ENCODE measurements at regions not wholly inside any gene's neighbourhood (a gene's known extent, or its start where the extent isn't known, plus 50 kb on each side); places are given as distances from the start of the nearest gene placed in this dataset.

GRCh38 chr1:230591678-230592077 is 50.6 kb upstream of the COG2 start:
- Histone ChIP-seq H3K4me1 (ENCODE audit: insufficient read depth, low read length) (no peaks in the 10 kb centered on the region), H3K4me3 (ENCODE audit: low read length in 2 of 2) (no peak overlapping the region), H3K9me3 (ENCODE audit: control insufficient read depth in 1 of 2, low read length in 2 of 2) (no peaks in the 10 kb centered on the region), H3K27ac (ENCODE audit: low read depth, low read length) (no peak overlapping the region), H3K36me3 (ENCODE audit: insufficient read depth, low read length) (no peaks in the 10 kb centered on the region), H3K27me3 (ENCODE audit: insufficient read depth, low read length) (peaks cover 8% of the 10 kb centered on the region)
- intact Hi-C loops (cut with micrococcal nuclease): no loop called here
- peaks cover 22 to 31% of the 10 kb centered on the region in 2 donors for H3K27me3 Mint-ChIP-seq
- ChIA-PET POLR2A (ENCODE audit: partially characterized antibody) (no interaction called here), CTCF (ENCODE audit: partially characterized antibody) (no interaction called here)
- H3K36me3 Mint-ChIP-seq: no peaks in the 10 kb centered on the region
- no peak overlapping the region for H3K27ac Mint-ChIP-seq
- no peak overlapping the region for H3K4me3 Mint-ChIP-seq
- peaks cover 0 to 2% (median 0%) of the 10 kb centered on the region in 8 donors for H3K9me3 Mint-ChIP-seq
- no peaks in the 10 kb centered on the region for H3K4me1 Mint-ChIP-seq
- no peak for DNase-seq

GRCh38 chr1:230589951-230590350 is 52.3 kb upstream of the COG2 start:
- intact Hi-C loops (cut with micrococcal nuclease): no loop called here
- Mint-ChIP-seq H3K4me1 (no peaks in the 10 kb centered on the region), H3K4me3 (no peak overlapping the region), H3K9me3 (peaks cover 0 to 4% (median 0%) of the 10 kb centered on the region in 8 donors), H3K36me3 (no peaks in the 10 kb centered on the region), H3K27me3 (peaks cover 24 to 29% of the 10 kb centered on the region in 2 donors), H3K27ac (no peak overlapping the region)
- no peak for DNase-seq
- Histone ChIP-seq H3K36me3 (ENCODE audit: insufficient read depth, low read length) (no peaks in the 10 kb centered on the region), H3K4me1 (ENCODE audit: insufficient read depth, low read length) (no peaks in the 10 kb centered on the region), H3K9me3 (ENCODE audit: control insufficient read depth in 1 of 2, low read length in 2 of 2) (no peaks in the 10 kb centered on the region), H3K27ac (ENCODE audit: low read depth, low read length) (no peak overlapping the region), H3K27me3 (ENCODE audit: insufficient read depth, low read length) (peaks cover 8% of the 10 kb centered on the region), H3K4me3 (ENCODE audit: low read length in 2 of 2) (no peak overlapping the region)
- ChIA-PET CTCF (ENCODE audit: partially characterized antibody) (no interaction called here), POLR2A (ENCODE audit: partially characterized antibody) (no interaction called here)

GRCh38 chr1:230588323-230588746 is 53.9 kb upstream of the COG2 start:
- H3K27me3 ChIP-seq (ENCODE audit: insufficient read depth, low read length): peaks cover 8% of the 10 kb centered on the region
- H3K4me3 ChIP-seq (ENCODE audit: low read length in 2 of 2): no peak overlapping the region
- Mint-ChIP-seq H3K27me3 (peaks cover 23 to 25% of the 10 kb centered on the region in 2 donors), H3K27ac (no peak overlapping the region), H3K36me3 (no peaks in the 10 kb centered on the region), H3K4me1 (no peaks in the 10 kb centered on the region), H3K9me3 (peaks cover 0 to 4% (median 0%) of the 10 kb centered on the region in 8 donors), H3K4me3 (no peak overlapping the region)
- ChIA-PET CTCF (ENCODE audit: partially characterized antibody) (no interaction called here), POLR2A (ENCODE audit: partially characterized antibody) (no interaction called here)
- no peaks in the 10 kb centered on the region for H3K4me1 ChIP-seq (ENCODE audit: insufficient read depth, low read length)
- H3K36me3 ChIP-seq (ENCODE audit: insufficient read depth, low read length): no peaks in the 10 kb centered on the region
- no peak overlapping the region for H3K27ac ChIP-seq (ENCODE audit: low read depth, low read length)
- intact Hi-C loops (cut with micrococcal nuclease): no loop called here
- no peak for DNase-seq
- H3K9me3 ChIP-seq (ENCODE audit: control insufficient read depth in 1 of 2, low read length in 2 of 2): no peaks in the 10 kb centered on the region

- H3K27me3 ChIP-seq (ENCODE audit: insufficient read depth, low read length): peaks cover 8% of the 10 kb centered on the region
- H3K4me1 ChIP-seq (ENCODE audit: insufficient read depth, low read length): no peaks in the 10 kb centered on the region
- H3K27ac ChIP-seq (ENCODE audit: low read depth, low read length): no peak overlapping the region
- Mint-ChIP-seq H3K36me3 (no peaks in the 10 kb centered on the region), H3K4me3 (no peak overlapping the region), H3K27ac (no peak overlapping the region), H3K9me3 (peaks cover 0 to 7% (median under 1%) of the 10 kb centered on the region in 8 donors), H3K4me1 (no peaks in the 10 kb centered on the region), H3K27me3 (peaks cover 23% of the 10 kb centered on the region in 2 donors)
- CTCF ChIA-PET (ENCODE audit: partially characterized antibody): no interaction called here
- H3K4me3 ChIP-seq (ENCODE audit: low read length in 2 of 2): no peak overlapping the region
- no peaks in the 10 kb centered on the region for H3K9me3 ChIP-seq (ENCODE audit: control insufficient read depth in 1 of 2, low read length in 2 of 2)
- POLR2A ChIA-PET (ENCODE audit: partially characterized antibody): no interaction called here
- no peak for DNase-seq
- intact Hi-C loops (cut with micrococcal nuclease): no loop called here
- H3K36me3 ChIP-seq (ENCODE audit: insufficient read depth, low read length): no peaks in the 10 kb centered on the region
Observed at GRCh38 chr1:230587061-230587460, 55.2 kb upstream of the COG2 start.

- peaks cover 17 to 21% of the 10 kb centered on the region in 2 donors for H3K27me3 Mint-ChIP-seq
- peaks cover 0 to 11% (median 4%) of the 10 kb centered on the region in 8 donors for H3K9me3 Mint-ChIP-seq
- Histone ChIP-seq H3K27me3 (ENCODE audit: insufficient read depth, low read length) (no peaks in the 10 kb centered on the region), H3K36me3 (ENCODE audit: insufficient read depth, low read length) (no peaks in the 10 kb centered on the region), H3K9me3 (ENCODE audit: control insufficient read depth in 1 of 2, low read length in 2 of 2) (no peaks in the 10 kb centered on the region), H3K27ac (ENCODE audit: low read depth, low read length) (no peak overlapping the region), H3K4me1 (ENCODE audit: insufficient read depth, low read length) (no peaks in the 10 kb centered on the region), H3K4me3 (ENCODE audit: low read length in 2 of 2) (no peak overlapping the region)
- intact Hi-C loops (cut with micrococcal nuclease): no loop called here
- CTCF ChIA-PET (ENCODE audit: partially characterized antibody): no interaction called here
- H3K4me1 Mint-ChIP-seq: no peaks in the 10 kb centered on the region
- no peak overlapping the region for H3K4me3 Mint-ChIP-seq
- no peak overlapping the region for H3K27ac Mint-ChIP-seq
- no peaks in the 10 kb centered on the region for H3K36me3 Mint-ChIP-seq
- POLR2A ChIA-PET (ENCODE audit: partially characterized antibody): no interaction called here
- DNase-seq: no peak
Observed at GRCh38 chr1:230584660-230585059, 57.6 kb upstream of the COG2 start.

GRCh38 chr1:230581446-230582079 is 60.7 kb upstream of the COG2 start:
- Mint-ChIP-seq H3K4me3 (no peak overlapping the region), H3K27me3 (peaks cover 16 to 17% of the 10 kb centered on the region in 2 donors), H3K4me1 (no peaks in the 10 kb centered on the region), H3K36me3 (no peaks in the 10 kb centered on the region), H3K27ac (no peak overlapping the region), H3K9me3 (peaks cover 0 to 11% (median 4%) of the 10 kb centered on the region in 8 donors)
- Histone ChIP-seq H3K36me3 (ENCODE audit: insufficient read depth, low read length) (no peaks in the 10 kb centered on the region), H3K27me3 (ENCODE audit: insufficient read depth, low read length) (no peaks in the 10 kb centered on the region), H3K4me3 (ENCODE audit: low read length in 2 of 2) (no peak overlapping the region), H3K9me3 (ENCODE audit: control insufficient read depth in 1 of 2, low read length in 2 of 2) (no peaks in the 10 kb centered on the region), H3K27ac (ENCODE audit: low read depth, low read length) (no peak overlapping the region), H3K4me1 (ENCODE audit: insufficient read depth, low read length) (no peaks in the 10 kb centered on the region)
- ChIA-PET POLR2A (ENCODE audit: partially characterized antibody) (no interaction called here), CTCF (ENCODE audit: partially characterized antibody) (no interaction called here)
- DNase-seq: no peak
- intact Hi-C loops (cut with micrococcal nuclease): no loop called here

GRCh38 chr1:230578616-230579015 is 63.7 kb upstream of the COG2 start:
- H3K9me3 Mint-ChIP-seq: peaks cover 0 to 7% (median 3%) of the 10 kb centered on the region in 8 donors
- POLR2A ChIA-PET (ENCODE audit: partially characterized antibody): no interaction called here
- peaks cover 21 to 23% of the 10 kb centered on the region in 2 donors for H3K27me3 Mint-ChIP-seq
- no peak overlapping the region for H3K4me3 ChIP-seq (ENCODE audit: low read length in 2 of 2)
- DNase-seq: no peak
- CTCF ChIA-PET (ENCODE audit: partially characterized antibody): no interaction called here
- H3K4me3 Mint-ChIP-seq: no peak overlapping the region
- no peak overlapping the region for H3K27ac Mint-ChIP-seq
- H3K27ac ChIP-seq (ENCODE audit: low read depth, low read length): no peak overlapping the region
- no peaks in the 10 kb centered on the region for H3K36me3 Mint-ChIP-seq
- intact Hi-C loops (cut with micrococcal nuclease): no loop called here
- H3K4me1 ChIP-seq (ENCODE audit: insufficient read depth, low read length): no peaks in the 10 kb centered on the region
- H3K9me3 ChIP-seq (ENCODE audit: control insufficient read depth in 1 of 2, low read length in 2 of 2): no peaks in the 10 kb centered on the region
- H3K27me3 ChIP-seq (ENCODE audit: insufficient read depth, low read length): no peaks in the 10 kb centered on the region
- H3K36me3 ChIP-seq (ENCODE audit: insufficient read depth, low read length): no peaks in the 10 kb centered on the region
- no peaks in the 10 kb centered on the region for H3K4me1 Mint-ChIP-seq

GRCh38 chr1:230577537-230577936 is 64.7 kb upstream of the COG2 start:
- Mint-ChIP-seq H3K27me3 (peaks cover 19 to 22% of the 10 kb centered on the region in 2 donors), H3K4me3 (no peak overlapping the region), H3K27ac (no peak overlapping the region), H3K36me3 (no peaks in the 10 kb centered on the region), H3K4me1 (no peaks in the 10 kb centered on the region), H3K9me3 (peaks cover 0 to 7% (median 3%) of the 10 kb centered on the region in 8 donors)
- intact Hi-C loops (cut with micrococcal nuclease): no loop called here
- no peaks in the 10 kb centered on the region for H3K4me1 ChIP-seq (ENCODE audit: insufficient read depth, low read length)
- no peak for DNase-seq
- no peak overlapping the region for H3K27ac ChIP-seq (ENCODE audit: low read depth, low read length)
- no peaks in the 10 kb centered on the region for H3K36me3 ChIP-seq (ENCODE audit: insufficient read depth, low read length)
- no peaks in the 10 kb centered on the region for H3K27me3 ChIP-seq (ENCODE audit: insufficient read depth, low read length)
- ChIA-PET CTCF (ENCODE audit: partially characterized antibody) (no interaction called here), POLR2A (ENCODE audit: partially characterized antibody) (no interaction called here)
- H3K9me3 ChIP-seq (ENCODE audit: control insufficient read depth in 1 of 2, low read length in 2 of 2): no peaks in the 10 kb centered on the region
- no peak overlapping the region for H3K4me3 ChIP-seq (ENCODE audit: low read length in 2 of 2)
